GM21737 (cell line): ENCODE measurements at regions not wholly inside any gene's neighbourhood (a gene's known extent, or its start where the extent isn't known, plus 50 kb on each side); places are given as distances from the start of the nearest gene placed in this dataset.
A peak's percentile ranks its signal among the peaks of the same experiment; 100 is the strongest.

Source experiments
- ATAC-seq: cut with Tn5 transposase; IDR thresholded peaks from one replicate; pipeline ENCODE4 v1.9.1; 2021; ENCODE audit warnings: mild to moderate bottlenecking, moderate library complexity; ENCODE audit not compliant: unreplicated experiment

DNA sequence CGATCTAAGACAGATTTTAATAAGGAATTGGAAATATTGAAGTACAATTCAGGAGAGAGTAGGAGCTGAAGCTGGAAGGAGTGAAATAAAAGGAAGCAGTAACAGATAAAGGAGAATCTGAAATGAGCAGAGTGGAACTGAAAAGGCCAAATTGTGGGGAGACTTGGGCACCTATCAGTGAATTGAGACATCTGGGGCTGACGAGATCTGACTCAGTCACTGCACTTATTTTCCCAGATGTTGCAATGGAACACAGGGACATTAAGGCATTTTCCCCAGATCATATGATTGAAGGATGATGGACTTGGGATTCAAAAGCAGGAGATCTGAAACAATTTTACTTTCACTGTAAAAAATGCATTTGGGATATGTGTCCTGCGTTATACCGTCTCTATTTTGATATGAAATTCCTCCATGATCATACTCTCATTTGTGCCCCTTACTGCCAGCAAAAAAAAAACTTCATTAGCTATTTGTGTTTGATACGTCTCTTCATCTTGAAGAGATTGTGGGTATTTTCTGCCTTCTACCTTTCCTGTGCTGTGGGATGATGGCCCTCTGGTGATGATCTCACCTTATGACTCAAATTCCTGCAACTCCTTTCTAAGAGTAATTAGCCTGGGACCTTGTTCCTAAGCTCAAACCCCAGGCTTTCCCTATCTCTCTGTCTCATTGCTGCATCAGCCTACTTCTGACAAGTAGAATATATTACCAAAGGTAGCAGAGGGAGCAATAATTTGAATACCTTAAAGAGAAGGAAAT is 278.5 kb upstream of the MAN1A1 start:
- no peak for ATAC-seq

DNA sequence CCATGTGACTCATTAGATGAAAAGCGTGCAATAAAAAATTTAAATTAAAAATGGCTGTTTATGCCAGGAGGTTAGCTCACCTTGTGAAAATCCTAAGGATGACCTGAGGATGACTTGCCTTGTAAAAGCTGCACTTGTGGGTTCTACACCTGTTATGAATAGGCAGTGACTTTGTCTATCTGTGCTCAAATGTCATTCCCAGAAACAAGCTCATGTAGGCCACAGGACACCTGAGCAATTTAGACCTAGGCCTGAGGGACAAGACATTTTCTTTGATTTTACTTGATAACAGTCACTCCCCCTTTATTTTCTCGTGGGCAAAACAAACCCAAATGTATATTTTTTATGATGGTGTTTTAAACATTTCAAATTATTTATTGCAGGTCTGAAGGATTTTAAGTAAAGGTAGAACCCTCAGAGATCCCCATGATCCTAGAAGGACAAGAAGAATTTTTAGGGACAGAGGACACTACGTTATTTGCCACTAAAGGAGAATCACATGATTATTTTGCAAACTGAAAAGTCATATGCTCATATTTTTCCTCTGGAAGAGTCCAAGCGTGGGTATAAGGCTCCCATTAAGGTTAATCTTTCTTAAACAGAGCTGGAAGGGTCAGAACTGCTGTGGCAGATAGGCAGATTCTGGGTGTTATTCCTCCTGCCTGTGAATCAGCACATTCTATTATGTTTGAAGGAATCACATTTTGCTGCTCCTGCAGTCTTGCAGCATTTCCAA is 277.5 kb upstream of the MAN1A1 start:
- ATAC-seq, result no peak

DNA sequence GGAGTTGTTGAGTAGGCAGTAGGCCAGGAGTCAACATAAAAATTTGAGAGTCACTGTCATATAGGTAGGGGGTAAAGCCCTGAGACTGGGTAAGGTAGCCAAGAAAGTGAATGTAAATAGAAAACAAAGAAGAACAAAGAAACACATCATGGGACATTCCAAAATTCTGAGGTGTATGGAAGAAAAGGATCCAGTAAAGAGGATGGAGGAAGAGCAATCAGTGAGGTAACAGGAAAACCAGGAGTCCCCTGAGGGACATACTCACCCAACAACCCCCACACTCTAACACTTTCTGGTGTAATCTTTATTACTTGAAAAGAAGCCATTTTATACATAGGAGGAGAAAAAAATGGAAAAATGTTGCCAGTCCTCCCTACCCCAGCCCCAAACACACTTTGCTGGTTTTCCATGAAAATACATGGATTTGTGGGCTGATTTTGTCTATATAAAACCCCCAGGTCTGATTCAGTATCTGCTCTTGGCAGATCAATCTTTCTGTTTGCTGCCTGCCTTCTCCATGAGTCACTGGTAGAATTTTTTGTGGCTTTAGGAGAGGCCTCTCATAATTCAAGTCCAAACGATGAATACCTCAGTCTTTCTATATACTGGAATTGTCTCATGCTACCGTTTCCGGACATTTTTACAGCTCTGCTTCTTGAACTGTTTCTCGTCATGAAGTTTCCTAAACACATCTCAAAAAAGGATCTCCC is 271.4 kb upstream of the MAN1A1 start:
- ATAC-seq, result no peak

DNA sequence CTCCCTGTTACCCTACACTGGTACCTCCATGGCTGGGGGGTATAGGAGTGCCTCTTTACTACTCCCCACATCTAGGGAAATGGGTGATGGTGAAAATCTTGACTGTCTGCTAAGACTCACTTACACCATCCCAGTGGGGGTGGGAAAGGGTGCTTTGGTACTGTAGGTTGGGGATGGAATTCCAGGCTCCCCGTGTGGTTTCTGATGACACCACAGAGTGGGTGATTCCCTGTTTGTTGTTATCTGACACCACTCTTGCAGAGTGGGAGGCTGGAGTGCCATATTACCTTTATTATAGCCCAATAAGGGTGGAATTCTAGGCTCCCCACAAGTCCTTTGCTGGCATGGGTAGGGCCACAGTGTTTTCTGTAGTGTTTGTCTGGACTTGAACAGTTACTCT is 264.6 kb upstream of the MAN1A1 start:
- ATAC-seq, result no peak

DNA sequence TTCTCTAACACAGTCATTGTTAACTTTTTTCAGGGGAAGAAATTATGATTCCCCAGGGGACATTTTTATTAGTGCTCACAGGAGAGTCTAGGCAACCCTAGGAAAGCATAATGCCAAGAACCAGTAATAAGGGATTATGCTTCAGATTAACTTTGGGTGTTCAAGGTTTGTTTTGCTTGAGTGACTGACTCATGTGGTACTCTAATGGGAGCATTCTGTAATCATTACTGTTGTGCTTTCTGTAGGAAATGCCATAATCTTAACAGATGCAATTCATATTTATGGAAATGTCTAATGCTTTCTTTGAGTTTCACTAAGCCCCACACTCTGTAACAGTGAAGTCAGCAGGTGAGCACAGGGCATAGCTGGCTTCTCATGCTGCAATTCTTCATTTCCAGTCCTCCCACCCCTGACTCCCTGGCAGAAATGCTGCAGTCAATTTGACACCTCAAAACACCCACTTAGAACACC is 263.4 kb upstream of the MAN1A1 start:
- no peak for ATAC-seq

DNA sequence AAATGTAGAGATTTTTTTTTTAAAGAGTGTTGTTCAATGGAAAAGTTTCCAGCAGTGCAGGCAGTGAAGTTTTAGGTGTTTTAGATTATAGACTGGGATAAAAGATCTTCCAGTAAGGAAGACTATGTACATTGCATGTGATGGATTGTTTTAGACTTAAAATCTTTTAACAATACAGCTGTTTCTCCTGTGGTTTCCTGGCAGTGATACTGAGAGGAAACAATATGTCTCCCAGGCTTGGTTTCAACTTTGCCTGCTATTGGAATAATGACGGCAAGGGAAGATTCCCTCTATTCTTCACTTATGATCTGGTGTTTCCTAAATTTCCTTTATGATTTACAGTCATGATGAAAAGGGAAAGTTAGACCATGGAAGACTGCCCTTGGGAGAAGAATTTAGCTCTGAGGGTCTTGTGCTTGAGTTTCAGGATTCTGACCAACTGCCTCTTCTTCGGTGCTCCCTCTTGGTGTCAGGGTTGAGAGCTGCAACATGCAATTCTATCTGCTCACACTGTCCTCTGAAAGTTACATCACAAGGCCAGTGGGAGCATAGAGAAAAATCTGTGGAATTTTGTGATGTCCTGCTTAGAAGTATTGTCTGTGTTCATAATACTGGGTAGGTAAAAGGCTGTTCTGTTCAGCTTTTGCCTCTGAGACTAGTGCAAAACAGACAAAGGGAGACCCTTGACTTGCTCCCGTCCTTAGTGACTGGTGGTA is 262.8 kb upstream of the MAN1A1 start:
- no peak for ATAC-seq

DNA sequence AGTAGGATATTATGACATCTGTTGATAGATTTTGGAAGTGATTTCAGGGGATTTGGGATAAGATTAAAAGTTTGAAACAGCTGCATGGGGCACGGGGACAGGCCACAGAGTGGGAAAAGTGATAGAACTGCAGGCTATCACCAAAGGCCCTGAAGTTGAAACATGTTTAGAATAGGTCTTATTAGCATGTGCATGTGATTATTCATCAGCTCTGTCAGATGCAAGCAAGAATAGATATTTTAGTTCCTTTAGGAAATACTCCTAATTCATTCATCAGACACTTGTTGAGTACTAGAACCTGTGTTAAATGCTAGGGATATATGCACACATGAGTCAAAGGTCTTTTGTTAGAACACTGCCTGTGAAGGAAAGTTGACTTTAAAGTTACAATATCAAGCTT is 261.2 kb upstream of the MAN1A1 start:
- no peak for ATAC-seq

DNA sequence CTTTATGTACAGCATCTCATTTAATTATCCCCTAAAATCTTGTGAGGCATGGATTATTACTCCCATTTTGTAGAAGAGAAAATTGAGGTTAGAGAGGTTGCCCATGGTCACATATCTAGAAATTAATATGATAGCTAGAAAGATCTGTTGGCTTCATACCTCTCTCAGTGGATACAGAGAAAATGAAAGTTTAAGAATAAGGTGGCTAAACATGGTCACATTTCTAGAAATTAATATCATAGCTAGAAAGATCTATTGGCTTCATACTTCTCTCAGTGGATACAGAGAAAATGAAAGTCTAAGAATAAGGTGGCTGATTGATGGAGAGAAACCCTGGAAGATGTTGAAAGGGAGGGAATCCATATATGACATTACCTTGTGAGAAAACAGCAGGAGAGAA is 260.7 kb upstream of the MAN1A1 start:
- no peak for ATAC-seq

DNA sequence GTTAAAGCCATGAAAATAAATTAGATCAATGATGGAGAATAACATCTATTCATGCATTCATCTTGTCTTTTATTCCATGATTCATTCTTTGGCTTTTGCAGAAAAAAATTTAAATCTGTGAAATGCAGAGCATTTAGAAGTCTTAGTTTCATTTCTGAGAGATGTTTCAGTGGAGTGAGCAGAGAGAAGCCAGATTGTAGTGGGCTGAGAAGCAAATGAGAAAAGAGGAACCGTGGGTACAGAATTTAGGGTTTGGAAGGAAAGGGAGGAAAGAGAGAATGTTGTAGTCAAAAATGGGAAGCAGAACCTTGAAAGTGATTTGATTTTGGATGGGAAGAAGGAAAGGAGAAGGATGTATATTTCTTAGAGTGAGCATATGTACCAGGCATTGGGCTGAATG is 260.3 kb upstream of the MAN1A1 start:
- ATAC-seq, result no peak

DNA sequence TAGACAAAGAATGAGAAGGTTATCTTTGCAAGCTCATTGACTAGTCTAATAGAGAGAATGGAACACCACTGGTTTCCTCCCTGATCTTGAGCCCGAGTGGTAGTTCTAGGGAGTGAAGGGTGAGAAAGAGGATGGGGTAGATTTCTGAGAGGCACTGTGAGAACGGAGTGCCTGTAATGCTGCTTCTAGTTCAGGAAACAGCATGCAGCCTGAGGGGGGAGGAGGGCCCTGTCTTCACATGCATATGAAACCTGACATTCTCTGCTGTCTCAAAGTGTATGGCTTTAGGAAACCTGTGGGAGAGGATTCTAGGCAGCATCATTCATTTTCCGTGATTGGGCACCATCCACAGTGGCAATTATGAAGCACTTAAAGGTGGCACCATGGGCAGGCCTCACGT is 259.4 kb upstream of the MAN1A1 start:
- ATAC-seq, result no peak

DNA sequence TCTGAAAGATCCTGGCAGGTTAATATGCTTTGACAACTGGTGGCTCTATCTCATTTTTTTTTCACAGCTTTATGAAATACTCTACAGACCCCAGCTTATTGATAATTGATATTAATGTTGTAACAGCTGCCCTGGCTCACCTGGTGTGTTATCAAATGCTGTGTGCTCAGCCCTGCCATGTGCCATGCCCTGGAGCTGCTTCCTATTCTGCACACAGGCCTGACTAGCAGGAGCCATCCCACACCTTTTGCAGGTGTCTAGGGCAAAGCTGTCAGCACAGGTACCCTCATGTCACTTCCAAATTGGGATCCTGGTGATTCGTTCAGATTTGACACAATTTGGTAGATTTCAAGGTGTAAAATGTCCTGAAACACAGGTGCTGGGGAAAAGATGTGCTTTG is 254.6 kb upstream of the MAN1A1 start:
- ATAC-seq, result no peak

DNA sequence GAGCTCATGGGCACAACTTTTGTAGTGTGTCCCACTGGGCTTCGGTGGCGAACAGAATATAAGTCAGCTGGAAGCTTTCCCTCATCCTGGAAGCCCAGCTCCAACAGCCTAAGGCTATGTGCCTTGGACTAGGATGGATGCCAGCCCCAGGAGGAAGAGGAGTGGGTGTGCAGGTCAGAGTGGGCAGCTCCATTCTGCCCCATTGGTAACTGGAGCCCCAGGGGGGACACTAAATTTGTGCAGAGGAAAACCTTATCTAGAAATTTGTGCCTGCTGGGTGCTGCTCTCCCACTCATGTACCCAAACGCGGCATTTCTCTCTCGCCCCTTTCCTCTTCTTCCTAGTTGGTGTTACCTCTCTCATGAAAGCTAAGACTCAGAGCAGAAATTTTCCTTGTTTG is 253.9 kb upstream of the MAN1A1 start:
- ATAC-seq, result no peak

DNA sequence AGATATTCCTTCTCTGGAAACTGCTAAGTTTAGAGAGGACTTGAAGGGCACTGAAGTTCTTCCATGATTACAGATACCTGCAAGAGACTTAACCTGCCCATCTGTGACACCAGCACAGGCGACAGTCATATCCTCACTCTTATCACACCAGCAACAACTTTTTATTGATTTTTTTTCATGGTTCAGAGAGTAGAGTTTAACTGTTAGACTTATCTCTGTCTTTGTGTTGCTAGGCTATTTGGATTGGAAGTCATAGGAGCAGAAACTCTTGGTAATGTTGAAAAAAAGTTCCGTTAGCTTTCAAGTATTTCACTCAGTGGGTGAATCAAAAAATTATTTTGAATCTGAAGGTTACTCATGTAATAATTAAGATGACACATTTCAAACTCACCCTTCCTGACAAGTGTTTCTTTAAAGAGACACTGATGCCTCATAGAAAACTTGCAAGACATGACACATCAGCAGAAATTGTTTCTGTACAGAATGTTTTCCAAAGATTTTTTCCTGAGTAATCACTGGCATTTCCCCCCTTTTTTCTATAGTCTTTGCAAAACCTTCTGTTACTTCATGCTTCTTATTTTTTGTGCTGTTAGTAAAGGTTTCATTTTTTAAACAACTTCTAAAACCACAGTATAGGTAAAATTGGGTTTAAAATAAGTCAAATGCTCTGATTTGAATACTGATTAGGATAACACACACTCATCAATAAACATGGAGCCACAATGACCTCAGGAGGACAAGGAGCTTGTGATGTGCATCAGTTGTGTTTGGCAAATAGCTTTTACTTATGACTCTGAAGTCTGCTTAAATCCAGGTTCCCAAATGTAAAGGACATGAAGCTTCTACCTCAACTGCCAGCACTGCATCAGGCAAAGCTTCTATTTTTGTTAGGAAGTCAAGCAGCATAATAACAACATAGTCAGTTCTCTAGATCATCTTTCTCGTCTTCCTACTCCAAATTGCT is 252.9 kb upstream of the MAN1A1 start:
- ATAC-seq, result no peak

DNA sequence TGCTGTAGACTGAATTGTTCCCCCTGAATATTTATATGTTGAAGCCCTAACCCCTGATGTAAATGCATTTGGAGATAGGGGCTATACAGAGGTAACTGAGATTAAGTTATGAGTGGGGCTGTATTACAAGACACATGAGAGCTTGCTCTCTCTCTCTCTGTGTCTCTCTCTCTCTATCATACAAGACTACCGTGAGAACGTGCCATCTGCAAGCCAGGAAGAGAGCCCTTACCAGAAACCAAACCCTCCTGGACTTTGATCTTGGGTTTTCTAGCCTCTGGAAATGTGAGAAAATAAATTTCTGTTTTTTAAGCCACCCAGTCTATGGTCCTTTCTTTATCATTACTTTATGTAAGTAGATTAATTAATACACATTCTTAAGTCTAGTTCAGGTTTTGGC is 249.3 kb upstream of the MAN1A1 start:
- ATAC-seq, result no peak

DNA sequence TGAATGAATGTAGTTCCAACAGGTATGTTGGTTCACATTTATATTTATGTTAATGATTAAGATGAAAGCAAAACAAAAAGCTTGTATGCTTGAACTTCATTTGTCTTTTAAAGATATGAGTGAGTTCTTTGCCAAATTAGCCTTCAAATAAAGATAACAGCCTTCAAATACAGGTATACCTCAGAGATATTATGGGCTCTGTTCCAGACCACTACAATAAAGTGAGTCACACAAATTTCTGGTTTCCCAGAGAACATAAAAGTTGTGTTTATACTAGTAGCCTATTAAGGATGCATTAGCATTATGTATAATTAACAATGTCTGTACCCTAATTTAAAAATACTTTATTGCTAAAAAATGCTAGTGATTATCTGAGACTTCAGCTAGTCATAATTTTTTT is 245.3 kb upstream of the MAN1A1 start:
- ATAC-seq, result no peak

DNA sequence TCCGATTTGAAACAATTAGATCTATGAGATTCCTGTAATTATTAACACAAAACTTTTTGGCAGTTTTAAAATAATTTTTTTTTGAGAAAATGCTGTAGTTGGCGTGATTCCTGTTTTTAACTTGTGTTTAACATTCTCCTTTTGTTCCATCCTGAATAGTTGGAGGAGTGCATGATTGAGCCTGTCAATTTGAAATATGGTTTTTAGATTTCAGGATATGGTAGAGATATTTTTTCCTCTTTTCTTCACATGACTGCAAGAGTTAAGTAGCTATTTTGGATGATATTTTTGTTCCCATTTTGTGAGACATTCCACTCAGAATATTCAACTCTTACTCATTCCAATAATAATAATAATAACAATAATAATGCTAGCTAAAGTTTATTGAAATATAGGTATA is 241.7 kb upstream of the MAN1A1 start:
- no peak for ATAC-seq

DNA sequence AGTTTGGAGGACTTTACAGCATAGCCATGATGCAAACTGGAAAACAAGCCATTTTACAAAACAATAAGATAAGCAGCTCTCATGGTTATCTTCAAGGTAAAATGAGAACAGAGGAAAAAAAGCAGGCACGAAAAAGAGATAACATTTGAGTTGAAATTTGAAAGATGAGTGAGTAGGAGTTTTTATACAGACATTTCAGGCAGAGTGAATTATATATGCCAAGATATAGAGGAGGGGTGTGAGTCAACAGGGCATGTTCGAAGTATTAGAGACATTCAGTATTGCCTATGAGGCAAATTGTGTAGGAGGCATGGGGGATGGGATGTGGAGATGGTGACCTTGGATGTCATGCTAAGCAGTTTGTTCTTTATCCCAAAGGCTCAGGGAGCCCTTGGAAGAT is 240.5 kb upstream of the MAN1A1 start:
- no peak for ATAC-seq

DNA sequence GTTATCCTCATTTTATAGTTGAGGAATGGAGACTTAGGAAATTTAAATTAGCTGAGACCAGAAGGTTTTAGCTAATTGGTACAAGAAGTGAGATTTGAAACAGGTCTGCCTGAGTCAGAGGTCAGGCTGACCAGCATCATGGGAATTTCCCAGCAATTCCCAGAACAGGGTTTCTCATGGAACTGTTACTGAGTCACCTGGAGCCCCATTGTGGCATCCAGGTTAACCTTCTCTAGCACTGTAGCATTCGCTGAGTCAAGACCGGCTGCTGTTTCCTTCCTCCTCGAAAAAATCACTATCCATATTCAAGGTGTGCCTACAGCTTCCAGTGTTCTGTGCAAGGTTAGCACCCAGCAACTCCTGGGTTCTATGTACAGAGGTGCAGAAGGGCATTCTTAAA is 238.0 kb upstream of the MAN1A1 start:
- ATAC-seq, result no peak

DNA sequence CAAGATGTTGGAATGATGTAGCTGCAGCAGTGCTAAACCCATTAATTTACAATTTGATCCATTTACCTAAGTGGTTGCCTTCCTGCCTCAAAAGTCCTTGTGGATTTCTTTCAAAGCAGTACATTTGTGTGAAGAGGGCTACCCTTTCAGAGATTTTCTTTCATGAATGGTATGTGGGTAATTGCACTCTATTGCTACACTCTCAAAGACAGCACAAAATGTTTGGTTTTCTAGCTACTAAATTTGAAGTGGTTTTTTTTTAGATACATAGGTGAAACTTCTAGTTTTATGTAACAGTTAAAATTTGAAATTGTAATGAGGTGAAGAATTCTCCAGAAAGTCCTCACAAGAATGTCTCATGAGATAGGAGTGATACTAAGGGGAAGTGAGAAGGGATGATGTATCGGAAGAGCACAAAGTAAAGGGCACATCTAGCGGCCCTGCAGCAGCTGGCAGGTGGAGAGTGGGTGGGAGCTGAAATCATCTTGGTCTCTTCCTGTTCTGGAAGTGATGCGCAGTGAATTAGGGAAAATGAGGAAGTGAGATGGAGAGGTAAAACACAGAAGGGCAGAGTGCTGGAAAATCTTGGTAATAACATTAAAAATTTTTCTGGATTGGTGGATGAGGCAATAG is 236.8 kb upstream of the MAN1A1 start:
- ATAC-seq, result peak; percentile 87

DNA sequence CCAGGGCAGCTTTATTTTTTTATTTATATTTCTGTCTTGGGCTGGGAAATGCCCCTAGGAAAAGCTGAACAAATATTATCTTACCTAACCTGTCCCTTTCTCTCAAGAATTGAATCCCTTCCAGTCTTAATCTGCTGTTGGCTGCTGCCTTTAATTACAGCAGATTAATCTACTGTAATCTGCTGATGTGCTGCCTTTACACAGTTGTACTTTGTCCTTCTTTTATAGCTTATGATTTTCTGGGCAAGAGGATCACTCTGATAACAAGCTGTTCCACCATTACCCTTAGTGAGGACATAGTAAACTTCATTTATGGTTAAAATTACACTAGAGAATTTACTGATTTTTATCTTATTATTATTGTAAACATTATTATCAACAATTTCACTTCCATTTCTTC is 234.5 kb upstream of the MAN1A1 start:
- ATAC-seq, result no peak
